ENCODE measurements at regions not wholly inside any gene's neighbourhood (a gene's known extent, or its start where the extent isn't known, plus 50 kb on each side); places are given as distances from the start of the nearest gene placed in this dataset.

- Histone ChIP-seq H3K36me3 (ENCODE audit: control insufficient read depth in 2 of 3, insufficient read depth in 3 of 3, low read length in 3 of 3) (no peaks in the 10 kb centered on the region), H3K27ac (ENCODE audit: low read depth in 2 of 2, low read length in 2 of 2) (no peak overlapping the region), H3K27me3 (ENCODE audit: control insufficient read depth, insufficient read depth, low read length) (no peaks in the 10 kb centered on the region), H3K4me3 (ENCODE audit: low read length in 3 of 3) (no peak overlapping the region), H3K9me3 (ENCODE audit: control insufficient read depth in 2 of 3, insufficient read depth in 1 of 3, low read length in 3 of 3) (no peaks in the 10 kb centered on the region), H3K9ac (ENCODE audit: low read length in 3 of 3) (no peak overlapping the region), H3K4me1 (ENCODE audit: control insufficient read depth in 2 of 3, insufficient read depth in 2 of 3, low read depth in 1 of 3, low read length in 3 of 3) (no peaks in the 10 kb centered on the region)
- no peak for TF ChIP-seq CTCF (IDR thresholded peaks at IDR 0.05; ENCODE audit: borderline replicate concordance, extremely low read depth, insufficient read depth)
- intact Hi-C loops (cut with DNase I): no loop called here
- FAIRE-seq: no peak
- peak in 1 of 5 donors; percentile 21 for DNase-seq
Observed at GRCh38 chr1:3981746-3982505, 81.9 kb upstream of the C1orf174 start.

GRCh38 chr1:3983181-3983580, 83.1 kb upstream of the C1orf174 start:
- H3K4me3 ChIP-seq (ENCODE audit: low read length in 3 of 3): no peak overlapping the region
- TF ChIP-seq CTCF (IDR thresholded peaks at IDR 0.05; ENCODE audit: borderline replicate concordance, extremely low read depth, insufficient read depth): no peak
- no peak overlapping the region for H3K27ac ChIP-seq (ENCODE audit: low read depth in 2 of 2, low read length in 2 of 2)
- H3K36me3 ChIP-seq (ENCODE audit: control insufficient read depth in 2 of 3, insufficient read depth in 3 of 3, low read length in 3 of 3): no peaks in the 10 kb centered on the region
- no peaks in the 10 kb centered on the region for H3K9me3 ChIP-seq (ENCODE audit: control insufficient read depth in 2 of 3, insufficient read depth in 1 of 3, low read length in 3 of 3)
- DNase-seq (no peak), FAIRE-seq (no peak)
- H3K4me1 ChIP-seq (ENCODE audit: control insufficient read depth in 2 of 3, insufficient read depth in 2 of 3, low read depth in 1 of 3, low read length in 3 of 3): no peaks in the 10 kb centered on the region
- H3K9ac ChIP-seq (ENCODE audit: low read length in 3 of 3): no peak overlapping the region
- H3K27me3 ChIP-seq (ENCODE audit: control insufficient read depth, insufficient read depth, low read length): no peaks in the 10 kb centered on the region
- intact Hi-C loops (cut with DNase I): no loop called here

GRCh38 chr1:3984586-3984985, 84.5 kb upstream of the C1orf174 start:
- intact Hi-C loops (cut with DNase I): no loop called here
- no peak for DNase-seq
- no peaks in the 10 kb centered on the region for H3K27me3 ChIP-seq (ENCODE audit: control insufficient read depth, insufficient read depth, low read length)
- H3K9me3 ChIP-seq (ENCODE audit: control insufficient read depth in 2 of 3, insufficient read depth in 1 of 3, low read length in 3 of 3): no peaks in the 10 kb centered on the region
- no peaks in the 10 kb centered on the region for H3K4me1 ChIP-seq (ENCODE audit: control insufficient read depth in 2 of 3, insufficient read depth in 2 of 3, low read depth in 1 of 3, low read length in 3 of 3)
- TF ChIP-seq CTCF (IDR thresholded peaks at IDR 0.05; ENCODE audit: borderline replicate concordance, extremely low read depth, insufficient read depth): no peak
- no peak overlapping the region for H3K27ac ChIP-seq (ENCODE audit: low read depth in 2 of 2, low read length in 2 of 2)
- H3K36me3 ChIP-seq (ENCODE audit: control insufficient read depth in 2 of 3, insufficient read depth in 3 of 3, low read length in 3 of 3): no peaks in the 10 kb centered on the region
- H3K4me3 ChIP-seq (ENCODE audit: low read length in 3 of 3): no peak overlapping the region
- H3K9ac ChIP-seq (ENCODE audit: low read length in 3 of 3): no peak overlapping the region
- FAIRE-seq: no peak

Measured in kidney (tissue), 13 donors.